ENCODE measurements at regions not wholly inside any gene's neighbourhood (a gene's known extent, or its start where the extent isn't known, plus 50 kb on each side); places are given as distances from the start of the nearest gene placed in this dataset.

DNA sequence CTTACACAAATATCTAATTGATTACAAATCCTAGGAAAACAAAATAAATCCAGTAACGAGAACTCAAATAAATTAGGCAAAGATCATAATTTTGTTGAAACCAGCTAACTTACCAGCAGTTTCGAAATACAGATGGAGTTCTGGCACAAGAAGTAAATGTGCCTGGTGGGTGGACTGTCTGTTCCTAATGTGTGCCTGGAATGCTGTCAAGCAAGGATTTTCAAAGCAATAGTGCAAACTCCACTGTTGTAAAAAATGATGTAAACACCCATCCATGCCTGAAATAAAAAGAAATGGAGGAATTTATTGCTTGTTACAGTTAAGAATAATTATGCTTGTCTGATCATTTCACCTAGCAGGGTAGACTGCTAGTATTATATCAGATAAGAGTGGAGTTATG, 423.9 kb upstream of the MAP2 start:
- no peak for TF ChIP-seq POLR2A (IDR thresholded peaks at IDR 0.05)
- TF ChIP-seq, protein P1, sequence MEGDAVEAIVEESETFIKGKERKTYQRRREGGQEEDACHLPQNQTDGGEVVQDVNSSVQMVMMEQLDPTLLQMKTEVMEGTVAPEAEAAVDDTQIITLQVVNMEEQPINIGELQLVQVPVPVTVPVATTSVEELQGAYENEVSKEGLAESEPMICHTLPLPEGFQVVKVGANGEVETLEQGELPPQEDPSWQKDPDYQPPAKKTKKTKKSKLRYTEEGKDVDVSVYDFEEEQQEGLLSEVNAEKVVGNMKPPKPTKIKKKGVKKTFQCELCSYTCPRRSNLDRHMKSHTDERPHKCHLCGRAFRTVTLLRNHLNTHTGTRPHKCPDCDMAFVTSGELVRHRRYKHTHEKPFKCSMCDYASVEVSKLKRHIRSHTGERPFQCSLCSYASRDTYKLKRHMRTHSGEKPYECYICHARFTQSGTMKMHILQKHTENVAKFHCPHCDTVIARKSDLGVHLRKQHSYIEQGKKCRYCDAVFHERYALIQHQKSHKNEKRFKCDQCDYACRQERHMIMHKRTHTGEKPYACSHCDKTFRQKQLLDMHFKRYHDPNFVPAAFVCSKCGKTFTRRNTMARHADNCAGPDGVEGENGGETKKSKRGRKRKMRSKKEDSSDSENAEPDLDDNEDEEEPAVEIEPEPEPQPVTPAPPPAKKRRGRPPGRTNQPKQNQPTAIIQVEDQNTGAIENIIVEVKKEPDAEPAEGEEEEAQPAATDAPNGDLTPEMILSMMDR (IDR thresholded peaks at IDR 0.05): no peak

Data from Peyer's patch (tissue), 4 donors.